ENCODE measurements at regions not wholly inside any gene's neighbourhood (a gene's known extent, or its start where the extent isn't known, plus 50 kb on each side); places are given as distances from the start of the nearest gene placed in this dataset.

- no peak for TF ChIP-seq CTCF (IDR thresholded peaks at IDR 0.05; ENCODE audit: unreplicated experiment)
- no peak for DNase-seq (ENCODE audit: unreplicated experiment)
- Mint-ChIP-seq H3K27me3 (ENCODE audit: insufficient read depth, unreplicated experiment) (peaks cover 53% of the 10 kb centered on the region), H3K27ac (ENCODE audit: low read depth, unreplicated experiment) (no peak overlapping the region), H3K9me3 (ENCODE audit: unreplicated experiment) (no peaks in the 10 kb centered on the region), H3K4me1 (ENCODE audit: insufficient read depth, unreplicated experiment) (no peaks in the 10 kb centered on the region), H3K4me3 (ENCODE audit: unreplicated experiment) (no peak overlapping the region), H3K36me3 (ENCODE audit: insufficient read depth, unreplicated experiment) (no peaks in the 10 kb centered on the region)
- CTCF ChIA-PET = interaction anchor here (0.7 to 3.2 kb wide), 6 partner anchors 9 to 241 kb away, joined by 3 to 17 read pairs (median 4); no protein-coding TSS in a partner anchor
- BruUV-seq (replicated peaks) = no TSS peak
- intact Hi-C loops (cut with micrococcal nuclease) = no loop called here
- POLR2A ChIA-PET = interaction anchor here (1.5 kb wide), 1 partner anchor 54 kb away, joined by 3 read pairs; no protein-coding TSS in a partner anchor
Observed at GRCh38 chr10:47071891-47072290, 160.7 kb downstream of the PTPN20 start.

- CTCF ChIA-PET = no interaction called here
- POLR2A ChIA-PET = no interaction called here
- Mint-ChIP-seq H3K4me3 (ENCODE audit: unreplicated experiment) (no peak overlapping the region), H3K27ac (ENCODE audit: low read depth, unreplicated experiment) (no peak overlapping the region), H3K27me3 (ENCODE audit: insufficient read depth, unreplicated experiment) (peaks cover 58% of the 10 kb centered on the region), H3K36me3 (ENCODE audit: insufficient read depth, unreplicated experiment) (no peaks in the 10 kb centered on the region), H3K4me1 (ENCODE audit: insufficient read depth, unreplicated experiment) (no peaks in the 10 kb centered on the region), H3K9me3 (ENCODE audit: unreplicated experiment) (no peaks in the 10 kb centered on the region)
- no peak for DNase-seq (ENCODE audit: unreplicated experiment)
- no peak for TF ChIP-seq CTCF (IDR thresholded peaks at IDR 0.05; ENCODE audit: unreplicated experiment)
- BruUV-seq (replicated peaks) = no TSS peak
- intact Hi-C loops (cut with micrococcal nuclease) = no loop called here
Observed at GRCh38 chr10:47073967-47074366, 162.7 kb downstream of the PTPN20 start.

- no peaks in the 10 kb centered on the region for H3K9me3 Mint-ChIP-seq (ENCODE audit: unreplicated experiment)
- intact Hi-C loops (cut with micrococcal nuclease) = no loop called here
- TF ChIP-seq CTCF (IDR thresholded peaks at IDR 0.05; ENCODE audit: unreplicated experiment) = no peak
- POLR2A ChIA-PET = no interaction called here
- no peak overlapping the region for H3K27ac Mint-ChIP-seq (ENCODE audit: low read depth, unreplicated experiment)
- peaks cover 37% of the 10 kb centered on the region for H3K27me3 Mint-ChIP-seq (ENCODE audit: insufficient read depth, unreplicated experiment)
- CTCF ChIA-PET = interaction anchor here (2.5 kb wide), 1 partner anchor 29 kb away, joined by 6 read pairs; no protein-coding TSS in a partner anchor
- no peak overlapping the region for H3K4me3 Mint-ChIP-seq (ENCODE audit: unreplicated experiment)
- H3K36me3 Mint-ChIP-seq (ENCODE audit: insufficient read depth, unreplicated experiment) = no peaks in the 10 kb centered on the region
- BruUV-seq (replicated peaks) = no TSS peak
- no peaks in the 10 kb centered on the region for H3K4me1 Mint-ChIP-seq (ENCODE audit: insufficient read depth, unreplicated experiment)
- DNase-seq (ENCODE audit: unreplicated experiment) = no peak
Observed at GRCh38 chr10:47076949-47077361, 165.7 kb downstream of the PTPN20 start.

GRCh38 chr10:47077386-47077785 is 166.2 kb downstream of the PTPN20 start:
- DNase-seq (ENCODE audit: unreplicated experiment) = no peak
- Mint-ChIP-seq H3K27me3 (ENCODE audit: insufficient read depth, unreplicated experiment) (peaks cover 33% of the 10 kb centered on the region), H3K4me3 (ENCODE audit: unreplicated experiment) (no peak overlapping the region), H3K9me3 (ENCODE audit: unreplicated experiment) (no peaks in the 10 kb centered on the region), H3K36me3 (ENCODE audit: insufficient read depth, unreplicated experiment) (no peaks in the 10 kb centered on the region), H3K27ac (ENCODE audit: low read depth, unreplicated experiment) (no peak overlapping the region), H3K4me1 (ENCODE audit: insufficient read depth, unreplicated experiment) (no peaks in the 10 kb centered on the region)
- POLR2A ChIA-PET = interaction anchor here (0.6 kb wide), 1 partner anchor 95 kb away, joined by 3 read pairs; no protein-coding TSS in a partner anchor
- CTCF ChIA-PET = no interaction called here
- TF ChIP-seq CTCF (IDR thresholded peaks at IDR 0.05; ENCODE audit: unreplicated experiment) = no peak
- BruUV-seq (replicated peaks) = no TSS peak
- intact Hi-C loops (cut with micrococcal nuclease) = no loop called here
